IPS-18c (cell line): ENCODE measurements at regions not wholly inside any gene's neighbourhood (a gene's known extent, or its start where the extent isn't known, plus 50 kb on each side); places are given as distances from the start of the nearest gene placed in this dataset.
"Not testable (repeated sequence)": the region's sequence is repeated elsewhere in the genome, so short reads cannot be mapped to it uniquely, and the experiment has no call there.

Experiments used
- H3K4me3 ChIP-seq: 2 replicates; pipeline ENCODE4 v1.7.0; 2013; ENCODE audit warnings: low read depth, mild to moderate bottlenecking, low read length, moderate library complexity; ENCODE audit not compliant: insufficient read depth
- H3K9me3 ChIP-seq: one replicate; pipeline ENCODE4 v1.6.1; 2013; ENCODE audit warnings: mild to moderate bottlenecking, low read length, moderate library complexity; ENCODE audit not compliant: control insufficient read depth, insufficient read depth

DNA sequence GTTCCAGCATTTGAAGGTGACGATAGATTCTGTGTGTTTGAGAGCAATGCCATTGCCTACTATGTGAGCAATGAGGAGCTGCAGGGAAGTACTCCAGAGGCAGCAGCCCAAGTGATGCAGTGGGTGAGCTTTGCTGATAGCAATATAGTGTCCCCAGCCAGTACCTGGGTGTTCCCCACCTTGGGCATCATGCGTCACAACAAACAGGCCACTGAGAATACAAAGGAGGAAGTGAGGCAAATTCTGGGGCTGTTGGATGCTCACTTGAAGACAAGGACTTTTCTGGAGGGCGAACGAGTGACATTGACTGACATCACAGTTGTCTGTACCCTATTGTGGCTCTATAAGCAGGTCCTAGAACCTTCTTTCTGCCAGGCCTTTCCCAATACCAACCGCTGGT, 142.0 kb downstream of the PLS3 start:
- Histone ChIP-seq H3K9me3 (no peaks in the 10 kb centered on the region), H3K4me3 (no peak overlapping the region)

DNA sequence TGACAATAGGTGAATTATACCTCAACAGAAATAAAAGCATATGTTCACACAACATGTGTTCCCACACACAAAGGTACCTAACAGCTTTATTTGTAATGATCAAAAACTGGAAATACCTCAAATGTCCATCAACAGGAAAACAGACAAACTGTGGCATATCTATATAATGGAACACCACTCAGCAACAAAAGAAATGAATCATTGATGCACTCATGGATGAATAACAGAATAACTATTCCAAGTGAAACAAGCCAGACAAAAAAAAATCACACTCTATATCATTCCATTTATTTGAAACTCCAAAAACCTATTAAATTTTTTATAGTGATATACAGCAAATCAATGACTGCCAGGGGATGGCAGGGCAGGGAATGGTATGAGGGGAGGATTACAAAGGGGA, 148.1 kb downstream of the PLS3 start:
- H3K9me3 ChIP-seq = no peaks in the 10 kb centered on the region
- H3K4me3 ChIP-seq = no peak overlapping the region

DNA sequence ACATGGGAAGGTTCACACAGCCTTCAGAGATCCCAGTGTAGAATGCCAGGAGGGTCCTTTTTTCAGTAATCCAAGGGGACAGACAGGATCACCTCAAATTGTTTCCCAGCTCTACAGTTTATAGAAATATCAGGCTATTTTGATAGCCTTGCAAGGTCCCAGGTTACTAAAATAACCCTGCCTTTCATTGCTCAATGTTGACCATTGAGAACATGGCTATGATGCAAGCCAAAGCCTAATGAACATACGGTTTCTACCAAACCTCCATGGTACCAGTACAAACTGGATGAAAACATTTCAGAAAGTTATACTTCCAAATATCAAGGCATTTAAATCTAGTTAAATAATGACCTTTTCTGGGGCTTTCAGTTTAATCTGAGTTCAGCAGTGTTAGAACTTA, 151.5 kb downstream of the PLS3 start:
- Histone ChIP-seq H3K4me3 (no peak overlapping the region), H3K9me3 (no peaks in the 10 kb centered on the region)

DNA sequence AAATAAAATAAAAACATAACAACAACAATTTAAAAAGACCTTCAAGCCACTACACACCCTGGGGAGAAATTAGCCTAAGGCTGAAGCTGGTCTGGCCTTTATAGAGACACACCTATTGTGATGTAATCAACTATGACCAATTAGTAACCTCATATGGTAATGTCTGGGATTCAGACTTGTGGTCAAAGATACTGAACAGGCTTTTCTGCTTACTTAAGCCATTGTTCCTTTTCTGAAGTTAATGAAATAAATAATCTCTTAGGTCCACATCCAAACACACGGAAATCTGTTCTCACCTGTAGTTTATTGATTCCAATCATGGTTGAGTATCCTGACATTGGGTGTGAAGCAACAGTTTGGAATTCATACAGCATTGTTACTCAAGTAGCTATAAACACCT, 152.5 kb downstream of the PLS3 start:
- H3K9me3 ChIP-seq = no peaks in the 10 kb centered on the region
- no peak overlapping the region for H3K4me3 ChIP-seq

DNA sequence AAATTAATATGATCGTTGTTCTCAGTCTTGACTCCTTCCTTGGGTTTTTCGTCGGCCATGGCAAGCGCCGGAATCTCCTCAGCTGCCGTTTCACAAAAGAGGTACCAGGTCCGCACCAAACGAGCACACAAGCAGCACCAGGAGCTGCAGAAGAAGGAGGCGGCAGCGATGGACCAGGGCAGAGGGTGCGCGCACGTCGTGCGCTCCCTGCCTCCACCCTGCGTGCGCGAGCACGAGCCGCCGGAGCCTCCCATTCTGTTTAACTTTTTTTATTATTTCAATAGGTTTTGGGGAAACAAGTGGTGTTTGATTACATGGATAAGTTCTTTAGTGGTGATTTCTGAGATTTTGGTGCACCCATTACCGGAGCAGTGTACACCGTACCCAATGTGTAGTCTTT, 158.2 kb downstream of the PLS3 start:
- H3K4me3 ChIP-seq = no peak overlapping the region
- H3K9me3 ChIP-seq = no peaks in the 10 kb centered on the region

DNA sequence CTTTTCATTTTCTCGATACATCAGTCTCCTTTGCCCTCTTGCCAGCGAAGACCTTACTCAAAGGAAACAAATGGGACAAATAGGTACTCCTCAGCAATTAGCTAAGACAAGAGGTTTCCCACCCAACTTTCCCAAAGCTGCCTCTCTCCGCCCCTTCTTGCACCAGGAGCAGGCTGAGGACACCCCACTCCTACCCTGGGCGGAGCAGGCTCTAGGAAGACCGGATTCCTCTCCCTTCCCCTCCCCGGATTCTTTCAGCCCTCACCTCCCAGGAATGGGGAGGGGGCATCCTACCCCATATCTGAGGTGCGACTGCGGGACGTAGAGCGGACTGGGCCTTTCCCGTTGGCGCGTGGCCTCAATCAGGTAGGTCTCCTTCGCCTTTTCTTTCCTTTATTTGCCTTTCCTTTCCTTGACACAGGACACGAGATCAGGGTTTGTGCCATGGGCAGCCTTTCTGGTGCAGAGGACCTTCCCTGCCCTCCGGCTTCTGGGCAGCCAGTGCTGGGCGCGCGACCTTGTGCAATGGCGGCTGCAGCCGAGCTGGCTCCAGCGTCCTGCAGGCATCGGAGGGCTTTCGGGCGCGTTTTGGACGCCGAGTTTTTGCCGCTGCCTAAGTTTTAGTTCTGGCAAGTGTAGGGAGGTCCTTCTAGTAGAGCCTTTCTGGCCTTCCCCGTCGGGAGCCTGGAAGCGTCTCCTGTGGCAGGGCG, 161.9 kb downstream of the PLS3 start:
- H3K4me3 ChIP-seq = peak overlapping the region; percentile 38
- not testable (repeated sequence) for H3K9me3 ChIP-seq

DNA sequence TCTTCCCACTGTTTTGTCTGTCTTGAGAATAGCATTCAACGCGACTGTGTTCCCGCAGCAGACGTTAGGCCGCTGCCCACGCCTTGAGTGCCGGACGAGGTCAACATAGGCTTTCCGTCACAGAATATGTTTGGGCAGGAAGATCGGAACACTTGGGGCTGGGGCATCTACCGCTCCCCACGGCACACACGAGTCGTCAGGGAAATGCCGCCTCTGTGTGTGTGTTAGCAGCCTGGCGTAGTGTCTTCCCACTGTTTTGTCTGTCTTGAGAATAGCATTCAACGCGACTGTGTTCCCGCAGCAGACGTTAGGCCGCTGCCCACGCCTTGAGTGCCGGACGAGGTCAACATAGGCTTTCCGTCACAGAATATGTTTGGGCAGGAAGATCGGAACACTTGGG, 164.4 kb downstream of the PLS3 start:
- not testable (repeated sequence) for H3K9me3 ChIP-seq, H3K4me3 ChIP-seq

DNA sequence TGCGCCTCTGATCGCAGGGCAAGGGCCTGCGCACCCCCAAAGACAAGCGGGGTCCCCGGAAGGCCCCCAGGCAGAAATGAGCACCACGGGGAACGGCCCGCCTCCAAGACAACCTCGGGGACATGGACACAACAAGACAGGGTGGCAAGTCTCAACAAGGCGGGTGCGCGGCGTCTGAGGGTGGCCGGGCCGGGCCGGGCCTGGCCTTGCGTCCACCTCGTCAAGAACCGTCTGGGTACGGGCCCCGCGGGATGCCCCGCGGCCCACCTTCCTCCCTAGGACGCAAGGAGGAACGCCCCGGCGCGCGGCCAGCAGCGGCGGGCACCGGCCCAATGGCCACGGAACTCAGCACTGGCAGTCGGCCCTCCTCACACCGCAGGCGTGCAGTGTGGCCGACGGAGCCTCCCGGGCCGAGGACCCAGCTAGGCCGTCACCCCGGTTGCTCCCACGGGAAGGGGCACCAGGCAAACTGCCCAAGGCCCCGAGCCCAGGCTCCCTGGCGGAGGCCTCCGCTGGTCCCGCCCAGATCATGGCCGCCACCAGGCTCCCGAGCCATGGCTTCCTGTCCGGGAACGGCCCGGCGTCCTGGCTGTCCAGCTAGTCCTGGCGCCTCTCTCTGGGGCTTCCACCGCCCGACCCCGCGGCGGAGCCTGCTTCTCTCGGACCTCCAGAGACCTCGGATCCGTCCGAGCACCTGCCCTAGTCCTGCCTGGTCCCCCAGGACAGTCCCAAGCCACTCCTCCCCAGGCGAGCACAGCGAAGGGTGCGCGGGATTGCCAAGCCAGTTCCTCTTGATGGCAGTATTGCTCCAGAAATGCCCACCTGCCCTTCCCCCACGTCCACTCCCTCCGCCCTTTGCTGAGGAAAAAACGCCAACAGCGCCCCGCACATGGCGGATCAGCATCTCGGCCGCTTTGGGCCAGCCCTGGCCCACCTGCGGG, 167.1 kb downstream of the PLS3 start:
- not testable (repeated sequence) for H3K4me3 ChIP-seq, H3K9me3 ChIP-seq

DNA sequence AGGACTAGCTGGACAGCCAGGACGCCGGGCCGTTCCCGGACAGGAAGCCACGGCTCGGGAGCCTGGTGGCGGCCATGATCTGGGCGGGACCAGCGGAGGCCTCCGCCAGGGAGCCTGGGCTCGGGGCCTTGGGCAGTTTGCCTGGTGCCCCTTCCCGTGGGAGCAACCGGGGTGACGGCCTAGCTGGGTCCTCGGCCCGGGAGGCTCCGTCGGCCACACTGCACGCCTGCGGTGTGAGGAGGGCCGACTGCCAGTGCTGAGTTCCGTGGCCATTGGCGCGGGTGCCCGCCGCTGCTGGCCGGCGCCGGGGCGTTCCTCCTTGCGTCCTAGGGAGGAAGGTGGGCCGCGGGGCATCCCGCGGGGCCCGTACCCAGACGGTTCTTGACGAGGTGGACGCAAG, 171.6 kb downstream of the PLS3 start:
- H3K9me3 ChIP-seq, H3K4me3 ChIP-seq: not testable (repeated sequence)

DNA sequence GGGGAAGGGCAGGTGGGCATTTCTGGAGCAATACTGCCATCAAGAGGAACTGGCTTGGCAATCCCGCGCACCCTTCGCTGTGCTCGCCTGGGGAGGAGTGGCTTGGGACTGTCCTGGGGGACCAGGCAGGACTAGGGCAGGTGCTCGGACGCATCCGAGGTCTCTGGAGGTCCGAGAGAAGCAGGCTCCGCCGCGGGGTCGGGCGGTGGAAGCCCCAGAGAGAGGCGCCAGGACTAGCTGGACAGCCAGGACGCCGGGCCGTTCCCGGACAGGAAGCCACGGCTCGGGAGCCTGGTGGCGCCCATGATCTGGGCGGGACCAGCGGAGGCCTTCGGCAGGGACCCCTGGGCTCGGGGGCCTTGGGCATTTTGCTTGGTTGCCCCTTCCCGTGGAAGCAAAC, 174.3 kb downstream of the PLS3 start:
- not testable (repeated sequence) for H3K4me3 ChIP-seq, H3K9me3 ChIP-seq
